Large intestine (tissue), 3 donors: ENCODE measurements at regions not wholly inside any gene's neighbourhood (a gene's known extent, or its start where the extent isn't known, plus 50 kb on each side); places are given as distances from the start of the nearest gene placed in this dataset.

Experiments used
- DNase-seq, 2 donors: peaks; one replicate each; pipeline versions ENCODE4 v3.0.0 to v3.0.0-alpha.2; 2013
- H3K27ac ChIP-seq: one replicate; pipeline ENCODE4 v1.5.1; 2013; ENCODE audit warnings: low read length
- H3K27me3 ChIP-seq: 2 replicates; pipeline ENCODE4 v1.6.1; 2013; ENCODE audit warnings: low read length; ENCODE audit not compliant: control insufficient read depth, insufficient read depth
- H3K36me3 ChIP-seq: 2 replicates; pipeline ENCODE4 v1.6.1; 2013; ENCODE audit warnings: low read length; ENCODE audit not compliant: control insufficient read depth, insufficient read depth
- H3K4me1 ChIP-seq: one replicate; pipeline ENCODE4 v1.6.1; 2013; ENCODE audit warnings: low read length; ENCODE audit not compliant: control insufficient read depth, insufficient read depth
- H3K4me3 ChIP-seq: one replicate; pipeline ENCODE4 v1.5.1; 2013; ENCODE audit warnings: low read length
- H3K9me3 ChIP-seq: one replicate; pipeline ENCODE4 v1.6.1; 2013; ENCODE audit warnings: mild to moderate bottlenecking, low read depth, low read length, moderate library complexity; ENCODE audit not compliant: control insufficient read depth
- WGBS: methylation state at CpG from one replicate; pipeline ENCODE4 v1.1.5; 2013; ENCODE audit warnings: low lambda C conversion rate; ENCODE audit not compliant: insufficient coverage; 5-methylcytosine and 5-hydroxymethylcytosine counted together

DNA sequence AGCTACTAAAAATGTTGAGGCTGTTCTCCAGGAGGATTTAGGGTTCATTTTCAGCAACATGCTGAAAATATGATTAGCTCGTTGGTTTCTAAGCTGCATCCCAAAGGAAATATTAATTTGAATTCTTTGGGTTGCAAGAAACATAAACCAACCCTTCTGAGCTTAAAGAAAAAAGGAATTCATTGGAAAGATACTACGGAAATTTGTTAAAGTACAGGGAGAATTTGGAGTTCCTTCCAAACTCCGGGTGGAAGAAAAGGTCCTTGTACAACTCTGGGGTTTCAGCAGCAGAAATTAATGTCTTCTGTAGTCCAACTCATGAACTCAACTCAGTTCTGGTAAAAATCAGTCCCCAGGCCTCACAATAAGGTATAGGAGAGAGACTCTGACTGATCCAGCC lies 712.9 kb downstream of the UTRN start:
- Histone ChIP-seq H3K27ac (no peak overlapping the region), H3K36me3 (no peaks in the 10 kb centered on the region), H3K4me1 (no peaks in the 10 kb centered on the region), H3K27me3 (no peaks in the 10 kb centered on the region), H3K4me3 (no peak overlapping the region), H3K9me3 (no peaks in the 10 kb centered on the region)
- no peak for DNase-seq
- WGBS: 80% methylated on average over 1 of the region's 3 CpGs

DNA sequence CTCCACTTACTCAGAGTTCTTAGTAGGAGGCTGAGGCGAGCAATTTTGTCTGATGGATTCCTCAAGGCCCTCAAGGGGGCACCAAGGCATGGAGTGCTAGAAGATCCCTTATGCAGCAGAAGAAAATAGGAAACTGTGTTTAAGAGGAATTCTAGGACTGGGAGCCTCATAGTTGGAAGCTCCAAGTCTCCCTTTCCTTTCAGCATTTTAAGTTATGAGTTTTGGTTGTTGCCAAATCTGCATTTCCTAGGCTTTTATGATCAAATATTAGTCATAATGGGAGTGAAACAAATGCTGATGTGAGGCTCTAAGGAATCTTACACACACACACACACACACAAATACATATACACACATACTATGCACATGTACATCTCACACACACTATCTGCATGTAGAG lies 714.0 kb downstream of the UTRN start:
- no CpG with 5 or more reads among the region's 1 CpG for WGBS
- DNase-seq: no peak

DNA sequence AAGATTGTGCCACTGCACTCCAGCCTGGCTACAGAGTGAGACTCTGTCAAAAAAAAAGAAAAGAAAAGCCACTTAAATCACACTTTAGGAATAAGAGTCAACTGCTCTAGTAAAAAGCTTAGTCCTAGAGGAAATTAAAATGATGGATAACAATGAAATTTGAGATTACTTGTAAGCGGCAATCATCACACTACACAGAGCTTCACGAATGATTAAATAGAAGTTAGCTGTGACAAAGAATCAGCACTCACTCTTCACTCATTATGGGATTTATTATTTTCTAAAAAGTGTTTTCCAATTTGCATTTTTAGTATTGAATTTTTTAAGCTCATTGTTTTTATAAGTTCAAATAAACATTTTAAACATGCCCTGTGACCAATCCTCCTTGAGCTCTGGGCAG lies 718.0 kb downstream of the UTRN start:
- Histone ChIP-seq H3K27me3 (no peaks in the 10 kb centered on the region), H3K4me1 (no peaks in the 10 kb centered on the region), H3K4me3 (no peak overlapping the region), H3K36me3 (no peaks in the 10 kb centered on the region), H3K27ac (no peak overlapping the region), H3K9me3 (no peaks in the 10 kb centered on the region)
- no CpG with 5 or more reads among the region's 2 CpGs for WGBS
- no peak for DNase-seq

More for the DNA sequence above, 714.0 kb downstream of the UTRN start:
- H3K27ac ChIP-seq: no peak overlapping the region
- no peaks in the 10 kb centered on the region for H3K9me3 ChIP-seq
- no peaks in the 10 kb centered on the region for H3K4me1 ChIP-seq
- no peaks in the 10 kb centered on the region for H3K36me3 ChIP-seq
- no peak overlapping the region for H3K4me3 ChIP-seq
- H3K27me3 ChIP-seq: no peaks in the 10 kb centered on the region

DNA sequence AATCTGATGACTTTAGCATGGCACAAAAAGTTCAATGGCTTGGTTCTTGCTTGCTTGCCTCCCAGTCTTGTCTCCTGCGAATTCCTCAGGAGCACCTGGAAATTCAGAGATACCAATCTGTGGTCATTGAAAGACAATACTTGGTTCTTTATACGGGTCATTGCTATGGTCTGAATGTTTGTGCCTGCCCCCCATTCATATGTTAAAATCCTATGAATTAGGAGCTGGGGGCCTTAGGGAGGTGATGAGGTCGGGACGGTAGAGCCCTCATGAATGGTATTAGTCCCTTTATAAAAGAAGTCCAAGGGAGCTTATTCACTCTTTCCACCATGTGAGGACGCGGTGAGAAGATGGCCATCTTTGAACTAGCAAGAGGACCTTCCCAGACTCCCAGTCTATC lies 721.8 kb downstream of the UTRN start:
- Histone ChIP-seq H3K4me1 (no peaks in the 10 kb centered on the region), H3K27me3 (no peaks in the 10 kb centered on the region), H3K4me3 (no peak overlapping the region), H3K9me3 (no peaks in the 10 kb centered on the region), H3K27ac (no peak overlapping the region), H3K36me3 (no peaks in the 10 kb centered on the region)
- no peak for DNase-seq
- whole genome bisulfite sequencing: no CpG with 5 or more reads among the region's 6 CpGs

GRCh38 chr6:145008715-145009114 lies 723.6 kb downstream of the UTRN start:
- Histone ChIP-seq H3K4me3 (no peak overlapping the region), H3K36me3 (no peaks in the 10 kb centered on the region), H3K4me1 (no peaks in the 10 kb centered on the region), H3K27ac (no peak overlapping the region), H3K27me3 (no peaks in the 10 kb centered on the region), H3K9me3 (no peaks in the 10 kb centered on the region)
- 100% methylated on average over 1 of the region's 3 CpGs for WGBS
- DNase-seq: no peak

- H3K36me3 ChIP-seq: no peaks in the 10 kb centered on the region
- no peak for DNase-seq
Observed at GRCh38 chr6:145009711-145010110, 724.6 kb downstream of the UTRN start.

DNA sequence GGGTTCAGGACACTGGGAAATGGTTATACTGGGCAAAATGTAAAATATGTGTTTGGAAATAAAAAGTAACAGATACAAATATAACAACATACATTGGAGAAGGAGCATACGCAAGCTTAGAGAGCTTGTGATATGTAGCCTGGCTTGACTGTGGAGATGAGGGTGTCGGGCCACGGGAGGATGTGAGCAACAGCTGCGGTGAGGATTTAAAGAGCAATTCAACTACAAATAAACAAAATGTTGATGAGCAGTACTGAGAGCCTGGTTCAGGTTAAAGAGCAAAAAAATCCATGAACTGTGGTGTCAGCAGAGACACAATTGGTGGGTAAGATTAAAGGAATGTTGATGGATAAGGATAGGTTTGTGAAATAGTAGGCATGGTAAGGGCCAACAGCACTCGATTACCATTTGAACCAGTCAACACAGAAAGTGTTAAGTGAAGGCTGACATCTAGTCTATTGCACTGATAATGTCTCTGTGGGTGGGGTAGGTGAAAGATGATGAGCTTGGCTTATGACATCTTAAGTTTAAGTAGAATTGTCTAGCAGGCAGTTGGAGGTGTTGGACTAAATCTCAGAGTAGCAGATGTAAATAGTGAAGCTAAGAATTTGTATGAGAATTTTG lies 723.2 kb downstream of the EPM2A start:
- no peaks in the 10 kb centered on the region for H3K36me3 ChIP-seq
- no peak for DNase-seq
- no peaks in the 10 kb centered on the region for H3K27me3 ChIP-seq
- no CpG with 5 or more reads among the region's 5 CpGs for WGBS
- H3K4me3 ChIP-seq: no peak overlapping the region
- H3K4me1 ChIP-seq: no peaks in the 10 kb centered on the region
- H3K9me3 ChIP-seq: no peaks in the 10 kb centered on the region
- no peak overlapping the region for H3K27ac ChIP-seq

More at GRCh38 chr6:145009711-145010110, 724.6 kb downstream of the UTRN start:
- Histone ChIP-seq H3K4me3 (no peak overlapping the region), H3K27ac (no peak overlapping the region), H3K4me1 (no peaks in the 10 kb centered on the region), H3K27me3 (no peaks in the 10 kb centered on the region), H3K9me3 (no peaks in the 10 kb centered on the region)

DNA sequence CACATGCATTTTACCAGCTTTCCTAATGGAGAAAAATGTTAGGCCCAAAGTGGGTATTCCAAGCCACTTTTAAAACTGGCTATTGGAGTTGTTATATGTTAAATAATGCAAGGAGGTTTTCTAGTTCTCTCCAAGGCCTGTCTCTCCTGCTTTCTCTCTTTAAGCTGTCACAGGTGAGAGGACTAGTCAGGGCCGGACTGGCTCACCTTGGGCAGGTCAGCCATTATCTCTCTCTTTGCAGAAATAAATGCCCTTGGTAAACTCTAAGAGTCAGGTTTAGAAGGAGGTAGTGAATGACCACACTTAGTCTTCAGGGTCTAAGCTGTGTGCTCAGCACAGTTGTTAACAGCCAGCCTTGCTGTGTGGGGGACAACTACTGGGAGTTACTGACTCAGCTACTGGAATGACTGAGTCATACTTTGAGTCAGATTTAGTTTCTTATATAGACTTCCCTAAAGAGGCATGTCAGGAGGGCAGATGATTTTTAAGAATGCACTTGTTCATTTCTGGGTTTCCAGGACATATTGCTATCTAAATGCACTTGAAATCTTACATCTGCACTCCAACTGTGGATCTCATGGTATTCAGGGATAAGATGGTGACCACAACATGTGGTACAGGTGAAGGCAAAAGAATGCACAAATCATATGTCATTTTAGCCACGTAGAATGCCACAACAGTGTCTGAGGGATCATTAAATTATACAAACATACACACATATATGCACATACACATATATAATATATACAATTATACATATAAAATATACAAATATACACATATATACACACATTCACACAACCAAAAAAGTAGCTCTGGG lies 719.4 kb downstream of the EPM2A start:
- Histone ChIP-seq H3K27ac (no peak overlapping the region), H3K4me3 (no peak overlapping the region), H3K9me3 (no peaks in the 10 kb centered on the region), H3K4me1 (no peaks in the 10 kb centered on the region), H3K27me3 (no peaks in the 10 kb centered on the region), H3K36me3 (no peaks in the 10 kb centered on the region)
- WGBS: no CpG with 5 or more reads among the region's 2 CpGs
- no peak for DNase-seq

- no peak for DNase-seq
- Histone ChIP-seq H3K4me1 (no peaks in the 10 kb centered on the region), H3K27ac (no peak overlapping the region), H3K9me3 (no peaks in the 10 kb centered on the region), H3K27me3 (no peaks in the 10 kb centered on the region), H3K36me3 (no peaks in the 10 kb centered on the region), H3K4me3 (no peak overlapping the region)
Observed at GRCh38 chr6:145017051-145017450, 718.3 kb downstream of the EPM2A start.

- DNase-seq: no peak
- H3K27ac ChIP-seq: no peak overlapping the region
- H3K27me3 ChIP-seq: no peaks in the 10 kb centered on the region
- H3K4me3 ChIP-seq: no peak overlapping the region
- H3K4me1 ChIP-seq: no peaks in the 10 kb centered on the region
- H3K9me3 ChIP-seq: no peaks in the 10 kb centered on the region
- 0% methylated on average over 1 of the region's 4 CpGs for WGBS
- no peaks in the 10 kb centered on the region for H3K36me3 ChIP-seq
Observed at GRCh38 chr6:145017516-145017915, 717.8 kb downstream of the EPM2A start.

- no peak for DNase-seq
- Histone ChIP-seq H3K4me1 (no peaks in the 10 kb centered on the region), H3K9me3 (no peaks in the 10 kb centered on the region), H3K27ac (no peak overlapping the region), H3K27me3 (no peaks in the 10 kb centered on the region), H3K4me3 (no peak overlapping the region), H3K36me3 (no peaks in the 10 kb centered on the region)
- WGBS: no CpG with 5 or more reads among the region's 3 CpGs
Observed at GRCh38 chr6:145018027-145018426, 717.3 kb downstream of the EPM2A start.
